HG02798 (cell line): ENCODE measurements at regions not wholly inside any gene's neighbourhood (a gene's known extent, or its start where the extent isn't known, plus 50 kb on each side); places are given as distances from the start of the nearest gene placed in this dataset.
A peak's percentile ranks its signal among the peaks of the same experiment; 100 is the strongest.

Source experiments
- ATAC-seq: cut with Tn5 transposase; IDR thresholded peaks from one replicate; pipeline ENCODE4 v1.9.1; 2021; ENCODE audit warnings: mild to moderate bottlenecking; ENCODE audit not compliant: unreplicated experiment, poor library complexity

GRCh38 chr2:147657086-147658000 lies 187.5 kb upstream of the ACVR2A start:
- peak; percentile 37 for ATAC-seq

- no peak for ATAC-seq
These were observed 194.8 kb upstream of the ACVR2A start for GRCh38 chr2:147649998-147650397.

GRCh38 chr2:147649286-147649685 lies 195.5 kb upstream of the ACVR2A start:
- no peak for ATAC-seq

- no peak for ATAC-seq
These were observed 196.4 kb upstream of the ACVR2A start for GRCh38 chr2:147648471-147648870.

GRCh38 chr2:147647816-147648215 lies 197.0 kb upstream of the ACVR2A start:
- ATAC-seq, result no peak

- ATAC-seq, result no peak
These were observed 197.9 kb upstream of the ACVR2A start for GRCh38 chr2:147646818-147647468.

- no peak for ATAC-seq
These were observed 200.3 kb upstream of the ACVR2A start for GRCh38 chr2:147644491-147644890.

- no peak for ATAC-seq
These were observed 202.1 kb upstream of the ACVR2A start for GRCh38 chr2:147642765-147643164.

GRCh38 chr2:147641651-147642050 lies 203.2 kb upstream of the ACVR2A start:
- ATAC-seq, result no peak

- peak; percentile 79 for ATAC-seq
These were observed 204.9 kb upstream of the ACVR2A start for GRCh38 chr2:147639891-147640290.

- ATAC-seq, result no peak
These were observed 205.4 kb upstream of the ACVR2A start for GRCh38 chr2:147639386-147639785.

- ATAC-seq, result no peak
These were observed 207.9 kb upstream of the ACVR2A start for GRCh38 chr2:147636886-147637285.

- ATAC-seq, result no peak
These were observed 208.5 kb upstream of the ACVR2A start for GRCh38 chr2:147636238-147636882.

GRCh38 chr2:147634826-147635225 lies 210.0 kb upstream of the ACVR2A start:
- no peak for ATAC-seq

- ATAC-seq, result no peak
These were observed 212.6 kb upstream of the ACVR2A start for GRCh38 chr2:147632198-147632597.

GRCh38 chr2:147631294-147631693 lies 213.5 kb upstream of the ACVR2A start:
- no peak for ATAC-seq

GRCh38 chr2:147630585-147630984 lies 214.2 kb upstream of the ACVR2A start:
- ATAC-seq, result no peak

GRCh38 chr2:147628971-147629421 lies 215.8 kb upstream of the ACVR2A start:
- peak; percentile 58 for ATAC-seq

GRCh38 chr2:147623328-147623727 lies 221.5 kb upstream of the ACVR2A start:
- peak; percentile 85 for ATAC-seq

- ATAC-seq, result no peak
These were observed 223.1 kb upstream of the ACVR2A start for GRCh38 chr2:147621656-147622197.

GRCh38 chr2:147619808-147620207 lies 225.0 kb upstream of the ACVR2A start:
- ATAC-seq, result no peak
